HepG2 (cell line): ENCODE measurements at regions not wholly inside any gene's neighbourhood (a gene's known extent, or its start where the extent isn't known, plus 50 kb on each side); places are given as distances from the start of the nearest gene placed in this dataset.

Experiments used
- EP300 ChIP-seq, 3 experiments: sonication (generic) in 1 of 3; formaldehyde crosslinking in 1 of 3; IDR thresholded peaks; 2 replicates each; pipeline versions ENCODE4 v1.5.1 to v1.6.1; 2011 to 2020; ENCODE audit warnings: low read depth in 2 of 3, low read length in 2 of 3, borderline replicate concordance in 1 of 3, improper control_type of control experiment in 1 of 3, mild to moderate bottlenecking in 1 of 3, missing genetic modification reagents in 1 of 3, moderate library complexity in 1 of 3
- GATAD2A ChIP-seq: IDR thresholded peaks from 2 replicates; pipeline ENCODE4 v1.6.1; 2016
- HNF4G ChIP-seq, 2 experiments: sonication (generic) in 1 of 2; formaldehyde crosslinking in 1 of 2; IDR thresholded peaks; 2 replicates each; pipeline versions ENCODE4 v1.4.0 to v1.6.1; 2011 to 2020; ENCODE audit warnings: borderline replicate concordance in 2 of 2, low read depth in 2 of 2, mild to moderate bottlenecking in 2 of 2, low read length in 1 of 2, missing genetic modification reagents in 1 of 2, moderate library complexity in 1 of 2
- MAFK ChIP-seq, 2 experiments: IDR thresholded peaks in 1 of 2; conservative IDR thresholded peaks in 1 of 2; 2 replicates each; pipeline ENCODE4 v1.6.1; 2011; ENCODE audit warnings: improper control_type of control experiment in 2 of 2, low read length in 2 of 2
- MAZ ChIP-seq, 2 experiments: sonication (generic) in 1 of 2; formaldehyde crosslinking in 1 of 2; IDR thresholded peaks; 2 replicates each; pipeline versions ENCODE4 v1.5.0 to v1.6.1; 2012 to 2020; ENCODE audit warnings: low read depth in 2 of 2, mild to moderate bottlenecking in 2 of 2, borderline replicate concordance in 1 of 2, improper control_type of control experiment in 1 of 2, low read length in 1 of 2, missing genetic modification reagents in 1 of 2, moderate library complexity in 1 of 2
- PITX1 ChIP-seq: sonication (generic); formaldehyde crosslinking; IDR thresholded peaks from 2 replicates; pipeline ENCODE4 v1.5.1; 2020; ENCODE audit warnings: mild to moderate bottlenecking, missing genetic modification reagents
- RORA ChIP-seq: sonication (generic); formaldehyde crosslinking; IDR thresholded peaks from 2 replicates; pipeline ENCODE4 v1.5.0; 2020; ENCODE audit warnings: mild to moderate bottlenecking, missing genetic modification reagents, moderate library complexity
- ZFP41 ChIP-seq: sonication (generic); formaldehyde crosslinking; IDR thresholded peaks from 2 replicates; pipeline ENCODE4 v1.4.0; 2020; ENCODE audit warnings: mild to moderate bottlenecking, missing genetic modification reagents, borderline replicate concordance
- ZNF205 ChIP-seq: IDR thresholded peaks from 2 replicates; pipeline ENCODE4 v1.6.1; 2018; ENCODE audit warnings: missing biosample characterization, missing genetic modification reagents
- ZNF343 ChIP-seq: sonication (generic); formaldehyde crosslinking; IDR thresholded peaks from 2 replicates; pipeline ENCODE4 v1.4.0; 2020; ENCODE audit warnings: mild to moderate bottlenecking, missing genetic modification reagents
- ZNF652 ChIP-seq: IDR thresholded peaks from 2 replicates; pipeline ENCODE4 v1.6.1; 2016; ENCODE audit warnings: low read depth, borderline replicate concordance
- TF ChIP-seq, protein P1 (sequence below): IDR thresholded peaks from 2 replicates; pipeline ENCODE4 v1.6.1; 2016; ENCODE audit warnings: low read depth, missing genetic modification reagents, missing compliant biosample characterization
- TF ChIP-seq, protein P2 (sequence below): sonication (generic); formaldehyde crosslinking; conservative IDR thresholded peaks from 2 replicates; pipeline ENCODE4 v1.4.0; 2020; ENCODE audit warnings: mild to moderate bottlenecking, missing genetic modification reagents, moderate library complexity
- TF ChIP-seq, protein P3 (sequence below): sonication (generic); formaldehyde crosslinking; IDR thresholded peaks from 2 replicates; pipeline ENCODE4 v1.8.0; 2022; ENCODE audit warnings: missing genetic modification reagents, low read depth, mild to moderate bottlenecking, borderline replicate concordance
- TF ChIP-seq, protein P4 (sequence below): IDR thresholded peaks from 2 replicates; pipeline ENCODE4 v1.6.1; 2016; ENCODE audit warnings: mild to moderate bottlenecking, missing biosample characterization, missing genetic modification reagents
- TF ChIP-seq, protein P5 (sequence below): sonication (generic); formaldehyde crosslinking; IDR thresholded peaks from 2 replicates; pipeline ENCODE4 v1.4.0; 2020; ENCODE audit warnings: mild to moderate bottlenecking, missing genetic modification reagents

DNA sequence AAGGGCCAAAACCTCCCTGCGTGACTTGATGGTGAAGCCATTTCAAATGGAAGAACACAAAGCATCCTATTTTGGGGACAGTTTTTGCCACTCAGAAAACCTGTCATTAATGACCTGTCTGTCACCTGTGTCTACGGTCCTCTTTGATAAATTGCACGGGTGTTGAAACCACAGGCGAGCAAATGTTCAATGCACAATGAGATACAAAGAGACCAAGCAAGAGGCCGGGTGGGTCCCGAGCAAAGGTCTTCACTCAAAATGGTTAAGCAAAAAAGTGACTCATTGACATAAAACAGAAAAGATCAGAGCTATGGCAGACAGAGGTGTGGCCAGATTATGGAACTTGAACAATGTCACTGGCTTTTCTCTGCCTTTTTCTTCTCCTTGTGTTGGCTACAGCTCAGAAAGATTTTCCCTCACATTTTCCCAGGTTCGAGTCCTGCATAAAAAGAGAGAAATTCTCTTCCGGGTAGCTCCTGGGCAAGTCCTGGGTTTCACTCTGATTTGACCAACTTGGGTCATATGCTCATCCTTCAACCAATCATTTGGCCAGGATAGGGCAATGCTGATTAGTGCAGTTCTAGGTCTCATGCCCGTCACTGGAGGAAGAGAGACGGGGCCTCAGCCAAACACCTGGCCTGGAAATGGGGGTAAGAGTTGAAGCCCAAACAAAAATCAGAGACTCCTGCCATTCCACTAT, 92.2 kb downstream of the CMC2 start (continued):
- TF ChIP-seq, protein P1, sequence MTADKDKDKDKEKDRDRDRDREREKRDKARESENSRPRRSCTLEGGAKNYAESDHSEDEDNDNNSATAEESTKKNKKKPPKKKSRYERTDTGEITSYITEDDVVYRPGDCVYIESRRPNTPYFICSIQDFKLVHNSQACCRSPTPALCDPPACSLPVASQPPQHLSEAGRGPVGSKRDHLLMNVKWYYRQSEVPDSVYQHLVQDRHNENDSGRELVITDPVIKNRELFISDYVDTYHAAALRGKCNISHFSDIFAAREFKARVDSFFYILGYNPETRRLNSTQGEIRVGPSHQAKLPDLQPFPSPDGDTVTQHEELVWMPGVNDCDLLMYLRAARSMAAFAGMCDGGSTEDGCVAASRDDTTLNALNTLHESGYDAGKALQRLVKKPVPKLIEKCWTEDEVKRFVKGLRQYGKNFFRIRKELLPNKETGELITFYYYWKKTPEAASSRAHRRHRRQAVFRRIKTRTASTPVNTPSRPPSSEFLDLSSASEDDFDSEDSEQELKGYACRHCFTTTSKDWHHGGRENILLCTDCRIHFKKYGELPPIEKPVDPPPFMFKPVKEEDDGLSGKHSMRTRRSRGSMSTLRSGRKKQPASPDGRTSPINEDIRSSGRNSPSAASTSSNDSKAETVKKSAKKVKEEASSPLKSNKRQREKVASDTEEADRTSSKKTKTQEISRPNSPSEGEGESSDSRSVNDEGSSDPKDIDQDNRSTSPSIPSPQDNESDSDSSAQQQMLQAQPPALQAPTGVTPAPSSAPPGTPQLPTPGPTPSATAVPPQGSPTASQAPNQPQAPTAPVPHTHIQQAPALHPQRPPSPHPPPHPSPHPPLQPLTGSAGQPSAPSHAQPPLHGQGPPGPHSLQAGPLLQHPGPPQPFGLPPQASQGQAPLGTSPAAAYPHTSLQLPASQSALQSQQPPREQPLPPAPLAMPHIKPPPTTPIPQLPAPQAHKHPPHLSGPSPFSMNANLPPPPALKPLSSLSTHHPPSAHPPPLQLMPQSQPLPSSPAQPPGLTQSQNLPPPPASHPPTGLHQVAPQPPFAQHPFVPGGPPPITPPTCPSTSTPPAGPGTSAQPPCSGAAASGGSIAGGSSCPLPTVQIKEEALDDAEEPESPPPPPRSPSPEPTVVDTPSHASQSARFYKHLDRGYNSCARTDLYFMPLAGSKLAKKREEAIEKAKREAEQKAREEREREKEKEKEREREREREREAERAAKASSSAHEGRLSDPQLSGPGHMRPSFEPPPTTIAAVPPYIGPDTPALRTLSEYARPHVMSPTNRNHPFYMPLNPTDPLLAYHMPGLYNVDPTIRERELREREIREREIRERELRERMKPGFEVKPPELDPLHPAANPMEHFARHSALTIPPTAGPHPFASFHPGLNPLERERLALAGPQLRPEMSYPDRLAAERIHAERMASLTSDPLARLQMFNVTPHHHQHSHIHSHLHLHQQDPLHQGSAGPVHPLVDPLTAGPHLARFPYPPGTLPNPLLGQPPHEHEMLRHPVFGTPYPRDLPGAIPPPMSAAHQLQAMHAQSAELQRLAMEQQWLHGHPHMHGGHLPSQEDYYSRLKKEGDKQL (CRISPR knock-in tag): 0 out of 2 replicates have a peak, but pooled peaks have one; percentile 18
- TF ChIP-seq HNF4G (IDR thresholded peaks at IDR 0.05; ENCODE audit: borderline replicate concordance, low read depth, low read length): peak; percentile 90
- TF ChIP-seq HNF4G (CRISPR knock-in tag; IDR thresholded peaks at IDR 0.05; ENCODE audit: borderline replicate concordance, low read depth): no peak
- TF ChIP-seq, protein P2, sequence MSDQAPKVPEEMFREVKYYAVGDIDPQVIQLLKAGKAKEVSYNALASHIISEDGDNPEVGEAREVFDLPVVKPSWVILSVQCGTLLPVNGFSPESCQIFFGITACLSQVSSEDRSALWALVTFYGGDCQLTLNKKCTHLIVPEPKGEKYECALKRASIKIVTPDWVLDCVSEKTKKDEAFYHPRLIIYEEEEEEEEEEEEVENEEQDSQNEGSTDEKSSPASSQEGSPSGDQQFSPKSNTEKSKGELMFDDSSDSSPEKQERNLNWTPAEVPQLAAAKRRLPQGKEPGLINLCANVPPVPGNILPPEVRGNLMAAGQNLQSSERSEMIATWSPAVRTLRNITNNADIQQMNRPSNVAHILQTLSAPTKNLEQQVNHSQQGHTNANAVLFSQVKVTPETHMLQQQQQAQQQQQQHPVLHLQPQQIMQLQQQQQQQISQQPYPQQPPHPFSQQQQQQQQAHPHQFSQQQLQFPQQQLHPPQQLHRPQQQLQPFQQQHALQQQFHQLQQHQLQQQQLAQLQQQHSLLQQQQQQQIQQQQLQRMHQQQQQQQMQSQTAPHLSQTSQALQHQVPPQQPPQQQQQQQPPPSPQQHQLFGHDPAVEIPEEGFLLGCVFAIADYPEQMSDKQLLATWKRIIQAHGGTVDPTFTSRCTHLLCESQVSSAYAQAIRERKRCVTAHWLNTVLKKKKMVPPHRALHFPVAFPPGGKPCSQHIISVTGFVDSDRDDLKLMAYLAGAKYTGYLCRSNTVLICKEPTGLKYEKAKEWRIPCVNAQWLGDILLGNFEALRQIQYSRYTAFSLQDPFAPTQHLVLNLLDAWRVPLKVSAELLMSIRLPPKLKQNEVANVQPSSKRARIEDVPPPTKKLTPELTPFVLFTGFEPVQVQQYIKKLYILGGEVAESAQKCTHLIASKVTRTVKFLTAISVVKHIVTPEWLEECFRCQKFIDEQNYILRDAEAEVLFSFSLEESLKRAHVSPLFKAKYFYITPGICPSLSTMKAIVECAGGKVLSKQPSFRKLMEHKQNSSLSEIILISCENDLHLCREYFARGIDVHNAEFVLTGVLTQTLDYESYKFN (CRISPR knock-in tag): peak; percentile 59; the same call in 1 of the 2 replicates
- no peak for TF ChIP-seq MAZ (IDR thresholded peaks at IDR 0.05; ENCODE audit: borderline replicate concordance, low read depth, low read length)
- no peak for TF ChIP-seq MAZ (CRISPR knock-in tag; IDR thresholded peaks at IDR 0.05; ENCODE audit: low read depth)
- TF ChIP-seq, protein P3, sequence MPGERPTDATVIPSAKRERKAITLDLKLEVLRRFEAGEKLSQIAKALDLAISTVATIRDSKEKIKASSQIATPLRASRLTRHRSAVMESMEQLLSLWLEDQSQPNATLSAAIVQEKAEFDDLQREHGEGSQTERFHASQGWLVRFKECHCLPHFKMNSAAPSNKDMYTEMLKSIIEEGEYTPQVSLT (CRISPR knock-in tag): no peak
- peak; percentile 50; the same call in 1 of the 2 replicates for TF ChIP-seq GATAD2A (CRISPR knock-in tag)
- TF ChIP-seq EP300 (IDR thresholded peaks at IDR 0.05; ENCODE audit: low read depth in 2 of 2, low read length in 2 of 2): peak in 1 of 2 experiments; percentile 89; a peak in 2 of 4 replicates
- TF ChIP-seq EP300 (CRISPR knock-in tag; IDR thresholded peaks at IDR 0.05; ENCODE audit: borderline replicate concordance): no peak
- peak in 1 of 2 experiments; percentile 52; a peak in 1 of 4 replicates for TF ChIP-seq MAFK (conservative IDR thresholded peaks at IDR 0.05 in 1 of 2, IDR thresholded peaks at IDR 0.05 in 1 of 2; ENCODE audit: low read length in 2 of 2)
- TF ChIP-seq, protein P4, sequence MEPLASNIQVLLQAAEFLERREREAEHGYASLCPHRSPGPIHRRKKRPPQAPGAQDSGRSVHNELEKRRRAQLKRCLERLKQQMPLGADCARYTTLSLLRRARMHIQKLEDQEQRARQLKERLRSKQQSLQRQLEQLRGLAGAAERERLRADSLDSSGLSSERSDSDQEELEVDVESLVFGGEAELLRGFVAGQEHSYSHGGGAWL (CRISPR knock-in tag): no peak
- TF ChIP-seq, protein P5, sequence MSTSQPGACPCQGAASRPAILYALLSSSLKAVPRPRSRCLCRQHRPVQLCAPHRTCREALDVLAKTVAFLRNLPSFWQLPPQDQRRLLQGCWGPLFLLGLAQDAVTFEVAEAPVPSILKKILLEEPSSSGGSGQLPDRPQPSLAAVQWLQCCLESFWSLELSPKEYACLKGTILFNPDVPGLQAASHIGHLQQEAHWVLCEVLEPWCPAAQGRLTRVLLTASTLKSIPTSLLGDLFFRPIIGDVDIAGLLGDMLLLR (CRISPR knock-in tag): no peak
- no peak for TF ChIP-seq ZFP41 (CRISPR knock-in tag)
- no peak for TF ChIP-seq ZNF652 (CRISPR knock-in tag)
- no peak for TF ChIP-seq RORA
- TF ChIP-seq ZNF205: peak; percentile 33; the same call in 1 of the 2 replicates
- 0 out of 2 replicates have a peak, but pooled peaks have one; percentile 35 for TF ChIP-seq ZNF343 (CRISPR knock-in tag)
- 0 out of 2 replicates have a peak, but pooled peaks have one; percentile 25 for TF ChIP-seq PITX1 (CRISPR knock-in tag)
